Ascending aorta (tissue), 2 donors: ENCODE measurements at regions not wholly inside any gene's neighbourhood (a gene's known extent, or its start where the extent isn't known, plus 50 kb on each side); places are given as distances from the start of the nearest gene placed in this dataset.

Source experiments
- DNase-seq, 2 donors: peaks; one replicate each; pipeline ENCODE4 v3.0.0-alpha.2; 2019; ENCODE audit warnings: low spot score in 2 of 2
- H3K27ac ChIP-seq, 2 donors: fragments of 200-600 bp; sonication (generic); one replicate each; pipeline ENCODE4 v1.5.1; 2016 to 2017; ENCODE audit warnings: mild to moderate bottlenecking in 1 of 2
- H3K27me3 ChIP-seq: fragments of 200-600 bp; sonication (generic); one replicate; pipeline ENCODE4 v1.5.1; 2017
- H3K36me3 ChIP-seq, 2 donors: fragments of 200-600 bp; sonication (generic); one replicate each; pipeline ENCODE4 v1.5.1; 2016
- H3K4me1 ChIP-seq, 2 donors: fragments of 200-600 bp; sonication (generic); one replicate each; pipeline ENCODE4 v1.5.1; 2016 to 2017; ENCODE audit warnings: mild to moderate bottlenecking in 1 of 2
- H3K4me3 ChIP-seq, 2 donors: fragments of 200-600 bp; sonication (generic); one replicate each; pipeline ENCODE4 v1.5.1; 2016 to 2017; ENCODE audit warnings: mild to moderate bottlenecking in 1 of 2
- H3K9me3 ChIP-seq, 2 donors: fragments of 200-600 bp; sonication (generic); one replicate each; pipeline ENCODE4 v1.5.1; 2016
- CTCF ChIP-seq, 3 experiments: fragments of 200-600 bp in 2 of 3; fragments of 450-650 bp in 1 of 3; sonication (generic) in 2 of 3; IDR thresholded peaks; one replicate each; pipeline ENCODE4 v1.5.1; 2016 to 2019; ENCODE audit warnings: antibody characterized with exemption in 3 of 3, mild to moderate bottlenecking in 1 of 3, moderate library complexity in 1 of 3
- intact Hi-C: fragments of 100-400 bp; cut with DNase I; formaldehyde crosslinking; loops from one replicate; pipeline ENCODE4 v1.15.1; 2023

- no peaks in the 10 kb centered on the region for H3K9me3 ChIP-seq
- H3K27me3 ChIP-seq = no peaks in the 10 kb centered on the region
- H3K4me3 ChIP-seq = no peak overlapping the region
- no peak for TF ChIP-seq CTCF (IDR thresholded peaks at IDR 0.05)
- no peak overlapping the region for H3K27ac ChIP-seq
- H3K4me1 ChIP-seq = no peaks in the 10 kb centered on the region
- intact Hi-C loops = no loop called here
- DNase-seq = no peak
- H3K36me3 ChIP-seq = no peaks in the 10 kb centered on the region
These were observed 56.7 kb downstream of the P2RY1 start for GRCh38 chr3:152891678-152892077.

- no peaks in the 10 kb centered on the region for H3K27me3 ChIP-seq
- no peak overlapping the region for H3K4me3 ChIP-seq
- H3K36me3 ChIP-seq = no peaks in the 10 kb centered on the region
- H3K9me3 ChIP-seq = no peaks in the 10 kb centered on the region
- no peak for DNase-seq
- intact Hi-C loops = no loop called here
- TF ChIP-seq CTCF (IDR thresholded peaks at IDR 0.05) = no peak
- H3K27ac ChIP-seq = no peak overlapping the region
- no peaks in the 10 kb centered on the region for H3K4me1 ChIP-seq
These were observed 57.5 kb downstream of the P2RY1 start for GRCh38 chr3:152892446-152892845.

- intact Hi-C loops = no loop called here
- Histone ChIP-seq H3K9me3 (no peaks in the 10 kb centered on the region), H3K4me3 (no peak overlapping the region), H3K4me1 (no peaks in the 10 kb centered on the region), H3K27me3 (no peaks in the 10 kb centered on the region), H3K27ac (no peak overlapping the region), H3K36me3 (no peaks in the 10 kb centered on the region)
- no peak for TF ChIP-seq CTCF (IDR thresholded peaks at IDR 0.05)
- DNase-seq = no peak
These were observed 58.7 kb downstream of the P2RY1 start for GRCh38 chr3:152893647-152894046.

GRCh38 chr3:152899306-152899705 lies 64.4 kb downstream of the P2RY1 start:
- H3K4me1 ChIP-seq = no peaks in the 10 kb centered on the region
- DNase-seq = no peak
- H3K27ac ChIP-seq = no peak overlapping the region
- H3K27me3 ChIP-seq = no peaks in the 10 kb centered on the region
- H3K36me3 ChIP-seq = no peaks in the 10 kb centered on the region
- intact Hi-C loops = no loop called here
- TF ChIP-seq CTCF (IDR thresholded peaks at IDR 0.05) = no peak
- no peak overlapping the region for H3K4me3 ChIP-seq
- H3K9me3 ChIP-seq = no peaks in the 10 kb centered on the region

GRCh38 chr3:152902141-152902669 lies 67.3 kb downstream of the P2RY1 start:
- no peak for DNase-seq
- Histone ChIP-seq H3K36me3 (no peaks in the 10 kb centered on the region), H3K4me3 (no peak overlapping the region), H3K4me1 (no peaks in the 10 kb centered on the region), H3K27me3 (no peaks in the 10 kb centered on the region), H3K9me3 (no peaks in the 10 kb centered on the region), H3K27ac (no peak overlapping the region)
- intact Hi-C loops = no loop called here
- no peak for TF ChIP-seq CTCF (IDR thresholded peaks at IDR 0.05)

- H3K4me1 ChIP-seq = peaks cover 0 to 3% of the 10 kb centered on the region in 2 donors
- no peaks in the 10 kb centered on the region for H3K36me3 ChIP-seq
- intact Hi-C loops = no loop called here
- no peaks in the 10 kb centered on the region for H3K9me3 ChIP-seq
- no peak overlapping the region for H3K4me3 ChIP-seq
- H3K27me3 ChIP-seq = no peaks in the 10 kb centered on the region
- TF ChIP-seq CTCF (IDR thresholded peaks at IDR 0.05) = no peak
- H3K27ac ChIP-seq = no peak overlapping the region
- no peak for DNase-seq
These were observed 70.7 kb downstream of the P2RY1 start for GRCh38 chr3:152905631-152906030.
